K562 (cell line): ENCODE measurements at regions not wholly inside any gene's neighbourhood (a gene's known extent, or its start where the extent isn't known, plus 50 kb on each side); places are given as distances from the start of the nearest gene placed in this dataset.

ENCODE experiments used
- CREB1 ChIP-seq, 2 experiments: sonication (generic) in 1 of 2; formaldehyde crosslinking in 1 of 2; IDR thresholded peaks; 2 replicates each; pipeline versions ENCODE4 v1.6.1 to v1.8.0; 2012 to 2022; ENCODE audit warnings: inconsistent platforms in 1 of 2, mild to moderate bottlenecking in 1 of 2, missing genetic modification reagents in 1 of 2, moderate library complexity in 1 of 2
- CTCF ChIP-seq, 3 experiments: IDR thresholded peaks in 2 of 3; conservative IDR thresholded peaks in 1 of 3; 2 replicates each; pipeline ENCODE4 v1.5.1; 2011 to 2012; ENCODE audit warnings: low read length in 3 of 3, mild to moderate bottlenecking in 3 of 3, control low read depth in 2 of 3, improper control_type of control experiment in 1 of 3, inconsistent platforms in 1 of 3, low read depth in 1 of 3, mixed read lengths in 1 of 3, moderate library complexity in 1 of 3; ENCODE audit not compliant: insufficient read depth in 2 of 3
- SP2 ChIP-seq: IDR thresholded peaks from 2 replicates; pipeline ENCODE4 v1.6.1; 2011; ENCODE audit warnings: mild to moderate bottlenecking, low read depth, low read length, moderate library complexity; ENCODE audit not compliant: poor library complexity, severe bottlenecking; ENCODE audit errors: extremely low read depth
- TAF1 ChIP-seq: IDR thresholded peaks from 2 replicates; pipeline ENCODE4 v1.6.1; 2011; ENCODE audit warnings: mild to moderate bottlenecking, low read length, moderate library complexity; ENCODE audit not compliant: insufficient read depth, control insufficient read depth, severe bottlenecking; ENCODE audit errors: extremely low read depth
- TRIM28 ChIP-seq: fragments of 450-650 bp; IDR thresholded peaks from 2 replicates; pipeline ENCODE4 v1.6.1; 2017

GRCh38 chr4:8740666-8741395, 130.8 kb downstream of the HMX1 start:
- TF ChIP-seq CREB1 (IDR thresholded peaks at IDR 0.05), result no peak
- TF ChIP-seq CREB1 (CRISPR knock-in tag; IDR thresholded peaks at IDR 0.05), result no peak
- no peak for TF ChIP-seq CTCF (IDR thresholded peaks at IDR 0.05 in 2 of 3, conservative IDR thresholded peaks at IDR 0.05 in 1 of 3; ENCODE audit: insufficient read depth in 2 of 3, low read depth in 1 of 3, low read length in 3 of 3)
- no peak for TF ChIP-seq TRIM28
- TF ChIP-seq TAF1, result no peak
- TF ChIP-seq SP2, result no peak
